ENCODE measurements at regions not wholly inside any gene's neighbourhood (a gene's known extent, or its start where the extent isn't known, plus 50 kb on each side); places are given as distances from the start of the nearest gene placed in this dataset.

GRCh38 chr5:121681229-121681855, 170.3 kb upstream of the FTMT start:
- H3K4me2 ChIP-seq (ENCODE audit: low read length): no peak overlapping the region
- no peaks in the 10 kb centered on the region for H3K9me3 ChIP-seq (replicated peaks; ENCODE audit: low read length)
- H3K9ac ChIP-seq (ENCODE audit: low read depth, low read length): no peak overlapping the region
- H3K27me3 ChIP-seq (ENCODE audit: control insufficient read depth, insufficient read depth, low read length): no peaks in the 10 kb centered on the region
- H3K36me3 ChIP-seq (ENCODE audit: insufficient read depth, low read length): no peaks in the 10 kb centered on the region
- H3K4me3 ChIP-seq (ENCODE audit: low read length): no peak overlapping the region
- H3K4me1 ChIP-seq (ENCODE audit: control insufficient read depth, insufficient read depth, low read length): no peaks in the 10 kb centered on the region

GRCh38 chr5:121688126-121688525, 163.6 kb upstream of the FTMT start:
- Histone ChIP-seq H3K4me1 (ENCODE audit: control insufficient read depth, insufficient read depth, low read length) (no peaks in the 10 kb centered on the region), H3K4me2 (ENCODE audit: low read length) (no peak overlapping the region), H3K9me3 (replicated peaks; ENCODE audit: low read length) (no peaks in the 10 kb centered on the region), H3K4me3 (ENCODE audit: low read length) (no peak overlapping the region), H3K27me3 (ENCODE audit: control insufficient read depth, insufficient read depth, low read length) (no peaks in the 10 kb centered on the region), H3K36me3 (ENCODE audit: insufficient read depth, low read length) (no peaks in the 10 kb centered on the region), H3K9ac (ENCODE audit: low read depth, low read length) (no peak overlapping the region)

GRCh38 chr5:121688781-121689180, 162.9 kb upstream of the FTMT start:
- no peaks in the 10 kb centered on the region for H3K36me3 ChIP-seq (ENCODE audit: insufficient read depth, low read length)
- H3K4me3 ChIP-seq (ENCODE audit: low read length): no peak overlapping the region
- H3K27me3 ChIP-seq (ENCODE audit: control insufficient read depth, insufficient read depth, low read length): no peaks in the 10 kb centered on the region
- no peaks in the 10 kb centered on the region for H3K9me3 ChIP-seq (replicated peaks; ENCODE audit: low read length)
- H3K4me1 ChIP-seq (ENCODE audit: control insufficient read depth, insufficient read depth, low read length): no peaks in the 10 kb centered on the region
- no peak overlapping the region for H3K9ac ChIP-seq (ENCODE audit: low read depth, low read length)
- no peak overlapping the region for H3K4me2 ChIP-seq (ENCODE audit: low read length)

- no peaks in the 10 kb centered on the region for H3K27me3 ChIP-seq (ENCODE audit: control insufficient read depth, insufficient read depth, low read length)
Measured at GRCh38 chr5:121691478-121691877, 160.2 kb upstream of the FTMT start.

GRCh38 chr5:121692158-121692557, 159.5 kb upstream of the FTMT start:
- Histone ChIP-seq H3K4me2 (ENCODE audit: low read length) (no peak overlapping the region), H3K9me3 (replicated peaks; ENCODE audit: low read length) (no peaks in the 10 kb centered on the region), H3K9ac (ENCODE audit: low read depth, low read length) (no peak overlapping the region), H3K36me3 (ENCODE audit: insufficient read depth, low read length) (no peaks in the 10 kb centered on the region), H3K4me1 (ENCODE audit: control insufficient read depth, insufficient read depth, low read length) (no peaks in the 10 kb centered on the region), H3K27me3 (ENCODE audit: control insufficient read depth, insufficient read depth, low read length) (no peaks in the 10 kb centered on the region), H3K4me3 (ENCODE audit: low read length) (no peak overlapping the region)

More at GRCh38 chr5:121691478-121691877, 160.2 kb upstream of the FTMT start:
- no peaks in the 10 kb centered on the region for H3K9me3 ChIP-seq (replicated peaks; ENCODE audit: low read length)
- no peak overlapping the region for H3K4me2 ChIP-seq (ENCODE audit: low read length)
- H3K4me1 ChIP-seq (ENCODE audit: control insufficient read depth, insufficient read depth, low read length): no peaks in the 10 kb centered on the region
- no peaks in the 10 kb centered on the region for H3K36me3 ChIP-seq (ENCODE audit: insufficient read depth, low read length)
- no peak overlapping the region for H3K4me3 ChIP-seq (ENCODE audit: low read length)
- H3K9ac ChIP-seq (ENCODE audit: low read depth, low read length): no peak overlapping the region

- Histone ChIP-seq H3K27me3 (ENCODE audit: control insufficient read depth, insufficient read depth, low read length) (no peaks in the 10 kb centered on the region), H3K36me3 (ENCODE audit: insufficient read depth, low read length) (no peaks in the 10 kb centered on the region), H3K4me1 (ENCODE audit: control insufficient read depth, insufficient read depth, low read length) (no peaks in the 10 kb centered on the region), H3K4me2 (ENCODE audit: low read length) (no peak overlapping the region), H3K4me3 (ENCODE audit: low read length) (no peak overlapping the region), H3K9me3 (replicated peaks; ENCODE audit: low read length) (no peaks in the 10 kb centered on the region), H3K9ac (ENCODE audit: low read depth, low read length) (no peak overlapping the region)
Measured at GRCh38 chr5:121693864-121694263, 157.8 kb upstream of the FTMT start.

- Histone ChIP-seq H3K27me3 (ENCODE audit: control insufficient read depth, insufficient read depth, low read length) (no peaks in the 10 kb centered on the region), H3K4me1 (ENCODE audit: control insufficient read depth, insufficient read depth, low read length) (no peaks in the 10 kb centered on the region), H3K4me3 (ENCODE audit: low read length) (no peak overlapping the region), H3K9me3 (replicated peaks; ENCODE audit: low read length) (no peaks in the 10 kb centered on the region), H3K36me3 (ENCODE audit: insufficient read depth, low read length) (no peaks in the 10 kb centered on the region), H3K4me2 (ENCODE audit: low read length) (peak overlapping the region; percentile 19), H3K9ac (ENCODE audit: low read depth, low read length) (no peak overlapping the region)
Measured at GRCh38 chr5:121695307-121695706, 156.4 kb upstream of the FTMT start.

- H3K4me2 ChIP-seq (ENCODE audit: low read length): no peak overlapping the region
- no peak overlapping the region for H3K4me3 ChIP-seq (ENCODE audit: low read length)
Measured at GRCh38 chr5:121698690-121699089, 153.0 kb upstream of the FTMT start.

GRCh38 chr5:121701731-121702130, 150.0 kb upstream of the FTMT start:
- H3K4me1 ChIP-seq (ENCODE audit: control insufficient read depth, insufficient read depth, low read length): no peaks in the 10 kb centered on the region
- H3K4me2 ChIP-seq (ENCODE audit: low read length): no peak overlapping the region
- no peaks in the 10 kb centered on the region for H3K9me3 ChIP-seq (replicated peaks; ENCODE audit: low read length)
- no peak overlapping the region for H3K9ac ChIP-seq (ENCODE audit: low read depth, low read length)
- H3K27me3 ChIP-seq (ENCODE audit: control insufficient read depth, insufficient read depth, low read length): no peaks in the 10 kb centered on the region
- no peaks in the 10 kb centered on the region for H3K36me3 ChIP-seq (ENCODE audit: insufficient read depth, low read length)
- H3K4me3 ChIP-seq (ENCODE audit: low read length): no peak overlapping the region

More at GRCh38 chr5:121698690-121699089, 153.0 kb upstream of the FTMT start:
- Histone ChIP-seq H3K4me1 (ENCODE audit: control insufficient read depth, insufficient read depth, low read length) (no peaks in the 10 kb centered on the region), H3K9me3 (replicated peaks; ENCODE audit: low read length) (no peaks in the 10 kb centered on the region), H3K36me3 (ENCODE audit: insufficient read depth, low read length) (no peaks in the 10 kb centered on the region), H3K27me3 (ENCODE audit: control insufficient read depth, insufficient read depth, low read length) (no peaks in the 10 kb centered on the region), H3K9ac (ENCODE audit: low read depth, low read length) (no peak overlapping the region)

- Histone ChIP-seq H3K27me3 (ENCODE audit: control insufficient read depth, insufficient read depth, low read length) (no peaks in the 10 kb centered on the region), H3K4me1 (ENCODE audit: control insufficient read depth, insufficient read depth, low read length) (no peaks in the 10 kb centered on the region), H3K36me3 (ENCODE audit: insufficient read depth, low read length) (no peaks in the 10 kb centered on the region), H3K9ac (ENCODE audit: low read depth, low read length) (no peak overlapping the region), H3K9me3 (replicated peaks; ENCODE audit: low read length) (no peaks in the 10 kb centered on the region), H3K4me2 (ENCODE audit: low read length) (no peak overlapping the region), H3K4me3 (ENCODE audit: low read length) (no peak overlapping the region)
Measured at GRCh38 chr5:121702682-121703081, 149.0 kb upstream of the FTMT start.

- no peaks in the 10 kb centered on the region for H3K36me3 ChIP-seq (ENCODE audit: insufficient read depth, low read length)
- H3K4me2 ChIP-seq (ENCODE audit: low read length): no peak overlapping the region
Measured at GRCh38 chr5:121704291-121704690, 147.4 kb upstream of the FTMT start.

GRCh38 chr5:121706686-121707085, 145.0 kb upstream of the FTMT start:
- Histone ChIP-seq H3K4me1 (ENCODE audit: control insufficient read depth, insufficient read depth, low read length) (no peaks in the 10 kb centered on the region), H3K9me3 (replicated peaks; ENCODE audit: low read length) (no peaks in the 10 kb centered on the region), H3K4me3 (ENCODE audit: low read length) (no peak overlapping the region), H3K9ac (ENCODE audit: low read depth, low read length) (no peak overlapping the region), H3K4me2 (ENCODE audit: low read length) (no peak overlapping the region), H3K27me3 (ENCODE audit: control insufficient read depth, insufficient read depth, low read length) (no peaks in the 10 kb centered on the region), H3K36me3 (ENCODE audit: insufficient read depth, low read length) (no peaks in the 10 kb centered on the region)

More at GRCh38 chr5:121704291-121704690, 147.4 kb upstream of the FTMT start:
- no peak overlapping the region for H3K4me3 ChIP-seq (ENCODE audit: low read length)
- H3K9ac ChIP-seq (ENCODE audit: low read depth, low read length): no peak overlapping the region
- no peaks in the 10 kb centered on the region for H3K4me1 ChIP-seq (ENCODE audit: control insufficient read depth, insufficient read depth, low read length)
- no peaks in the 10 kb centered on the region for H3K9me3 ChIP-seq (replicated peaks; ENCODE audit: low read length)
- H3K27me3 ChIP-seq (ENCODE audit: control insufficient read depth, insufficient read depth, low read length): no peaks in the 10 kb centered on the region
